SU-DHL-6 (cell line): ENCODE measurements at regions not wholly inside any gene's neighbourhood (a gene's known extent, or its start where the extent isn't known, plus 50 kb on each side); places are given as distances from the start of the nearest gene placed in this dataset.

Source experiments
- H2AFZ ChIP-seq: fragments of 200-600 bp; sonication (generic); 2 replicates; pipeline ENCODE4 v1.6.1; 2014; ENCODE audit warnings: low read depth, mild to moderate bottlenecking, moderate library complexity, mixed read lengths, antibody characterized with exemption, low read length; ENCODE audit not compliant: severe bottlenecking
- H3F3A ChIP-seq: fragments of 200-600 bp; shearing (Covaris generic); 2 replicates; pipeline ENCODE4 v1.6.0; 2016; ENCODE audit warnings: antibody characterized with exemption, mild to moderate bottlenecking; ENCODE audit not compliant: insufficient read depth
- H3K27ac ChIP-seq: fragments of 200-600 bp; sonication (generic); 2 replicates; pipeline ENCODE4 v1.5.1; 2016; ENCODE audit warnings: low read depth, mild to moderate bottlenecking, low read length, moderate library complexity, mixed read lengths
- H3K27me3 ChIP-seq: fragments of 200-600 bp; sonication (generic), shearing (Covaris generic); 2 replicates; pipeline ENCODE4 v1.6.0; 2014; ENCODE audit warnings: mild to moderate bottlenecking, low read length
- H3K36me3 ChIP-seq: fragments of 200-600 bp; sonication (generic); 2 replicates; pipeline ENCODE4 v1.6.1; 2014; ENCODE audit warnings: mild to moderate bottlenecking, low read length, mixed read lengths
- H3K4me2 ChIP-seq: fragments of 300-600, 200-600 bp; shearing (Covaris generic), sonication (generic); 2 replicates; pipeline ENCODE4 v1.6.0; 2014; ENCODE audit warnings: low read length, low read depth, mild to moderate bottlenecking; ENCODE audit not compliant: poor library complexity, severe bottlenecking
- H3K4me3 ChIP-seq: fragments of 200-600 bp; sonication (generic); 2 replicates; pipeline ENCODE4 v1.5.1; 2014; ENCODE audit warnings: antibody characterized with exemption, low read length, mild to moderate bottlenecking, mixed read lengths; ENCODE audit not compliant: insufficient read depth, poor library complexity, severe bottlenecking
- H3K79me2 ChIP-seq: fragments of 200-600 bp; sonication (generic); 2 replicates; pipeline ENCODE4 v1.6.1; 2014; ENCODE audit warnings: mild to moderate bottlenecking, low read length, moderate library complexity; ENCODE audit not compliant: insufficient read depth
- H3K9ac ChIP-seq: fragments of 200-600 bp; sonication (generic); 2 replicates; pipeline ENCODE4 v1.7.0; 2014; ENCODE audit warnings: mild to moderate bottlenecking, low read length
- H3K9me2 ChIP-seq: fragments of 200-600 bp; sonication (generic); replicated peaks from 2 replicates; pipeline ENCODE4 v1.6.1; 2014; ENCODE audit warnings: low read length; ENCODE audit not compliant: insufficient read depth
- H3K9me3 ChIP-seq: fragments of 200-600 bp; sonication (generic); 2 replicates; pipeline ENCODE4 v1.6.1; 2014; ENCODE audit warnings: low read length, mixed read lengths; ENCODE audit not compliant: insufficient read depth
- H4K20me1 ChIP-seq: fragments of 200-600 bp; sonication (generic); 2 replicates; pipeline ENCODE4 v1.6.1; 2014; ENCODE audit warnings: low read depth, mild to moderate bottlenecking, antibody characterized with exemption, low read length, moderate library complexity, mixed read lengths
- CTCF ChIP-seq: fragments of 200-600 bp; sonication (generic); IDR thresholded peaks from one replicate; pipeline ENCODE4 v1.5.1; 2017; ENCODE audit warnings: antibody characterized with exemption, mild to moderate bottlenecking, low read length, moderate library complexity; ENCODE audit not compliant: insufficient read depth, poor library complexity, severe bottlenecking
- EZH2phosphoT487 ChIP-seq: fragments of 200-600 bp; sonication (generic), shearing (Covaris generic); conservative IDR thresholded peaks from 2 replicates; pipeline ENCODE4 v1.6.1; 2018; ENCODE audit warnings: mild to moderate bottlenecking, antibody characterized with exemption, low read length, moderate library complexity, mixed read lengths

DNA sequence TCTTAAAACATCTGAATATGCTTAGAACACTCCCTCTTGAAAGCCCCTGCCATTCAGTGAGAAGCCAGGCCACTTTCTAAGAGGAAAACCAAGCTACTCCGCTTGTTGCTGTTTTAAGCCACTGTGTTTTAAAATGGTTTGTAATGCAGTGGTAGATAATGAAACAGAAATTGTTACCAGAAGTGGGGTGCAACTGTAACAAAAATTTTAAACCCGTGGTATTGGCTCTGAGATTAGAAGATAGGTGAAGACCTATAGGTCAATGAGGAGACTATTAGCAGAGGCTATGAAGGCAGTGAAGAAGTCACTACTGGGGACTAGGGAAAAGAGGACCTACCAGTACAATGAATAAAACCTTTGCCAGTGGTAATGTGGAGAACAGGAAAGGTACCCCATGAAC, 266.5 kb downstream of the IRF8 start:
- Histone ChIP-seq H3K36me3 (no peaks in the 10 kb centered on the region), H3K27me3 (no peaks in the 10 kb centered on the region), H3K9me3 (0 out of 2 replicates have a peak, but pooled peaks cover 3% of the 10 kb centered on the region), H3K9ac (no peak overlapping the region), H2AFZ (no peak overlapping the region), H3K27ac (no peak overlapping the region), H3K79me2 (no peaks in the 10 kb centered on the region), H3F3A (no peaks in the 10 kb centered on the region), H3K4me3 (no peak overlapping the region), H3K9me2 (no peaks in the 10 kb centered on the region), H3K4me2 (no peak overlapping the region), H4K20me1 (no peaks in the 10 kb centered on the region)
- TF ChIP-seq EZH2phosphoT487 (no peak), CTCF (no peak)

GRCh38 chr16:86166414-86166813, 267.5 kb downstream of the IRF8 start:
- Histone ChIP-seq H3K4me3 (no peak overlapping the region), H3K4me2 (no peak overlapping the region), H3K9me2 (no peaks in the 10 kb centered on the region), H2AFZ (no peak overlapping the region), H3K27ac (no peak overlapping the region), H3K36me3 (no peaks in the 10 kb centered on the region), H4K20me1 (no peaks in the 10 kb centered on the region), H3K79me2 (no peaks in the 10 kb centered on the region), H3K27me3 (no peaks in the 10 kb centered on the region), H3F3A (no peaks in the 10 kb centered on the region), H3K9ac (no peak overlapping the region), H3K9me3 (0 out of 2 replicates have a peak, but pooled peaks cover 3% of the 10 kb centered on the region)
- TF ChIP-seq EZH2phosphoT487 (no peak), CTCF (no peak)

DNA sequence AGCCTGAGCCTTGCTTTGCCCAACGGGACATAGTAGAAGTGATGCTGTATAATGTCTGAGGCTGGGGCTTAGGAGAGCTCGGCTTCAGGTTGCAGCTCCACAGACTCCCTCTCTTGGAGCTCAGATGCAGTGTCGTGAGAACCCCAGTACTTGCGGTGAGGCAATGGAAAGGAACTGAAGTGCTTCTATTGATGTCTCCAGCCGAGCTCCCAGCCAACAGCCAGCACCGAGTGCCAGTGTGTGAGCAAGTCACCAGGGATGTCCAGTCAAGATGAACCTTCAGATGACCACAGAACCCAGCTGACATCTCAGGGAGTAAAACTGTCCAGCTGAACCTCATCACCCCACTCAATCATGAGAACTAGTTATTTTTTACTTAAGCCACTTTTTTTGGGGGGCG, 268.1 kb downstream of the IRF8 start:
- Histone ChIP-seq H3K27ac (no peak overlapping the region), H3K79me2 (no peaks in the 10 kb centered on the region), H2AFZ (no peak overlapping the region), H3F3A (no peaks in the 10 kb centered on the region), H3K4me2 (no peak overlapping the region), H3K9me2 (no peaks in the 10 kb centered on the region), H3K27me3 (no peaks in the 10 kb centered on the region), H3K9me3 (0 out of 2 replicates have a peak, but pooled peaks cover 3% of the 10 kb centered on the region), H4K20me1 (no peaks in the 10 kb centered on the region), H3K36me3 (no peaks in the 10 kb centered on the region), H3K4me3 (no peak overlapping the region), H3K9ac (no peak overlapping the region)
- TF ChIP-seq EZH2phosphoT487 (no peak), CTCF (no peak)

DNA sequence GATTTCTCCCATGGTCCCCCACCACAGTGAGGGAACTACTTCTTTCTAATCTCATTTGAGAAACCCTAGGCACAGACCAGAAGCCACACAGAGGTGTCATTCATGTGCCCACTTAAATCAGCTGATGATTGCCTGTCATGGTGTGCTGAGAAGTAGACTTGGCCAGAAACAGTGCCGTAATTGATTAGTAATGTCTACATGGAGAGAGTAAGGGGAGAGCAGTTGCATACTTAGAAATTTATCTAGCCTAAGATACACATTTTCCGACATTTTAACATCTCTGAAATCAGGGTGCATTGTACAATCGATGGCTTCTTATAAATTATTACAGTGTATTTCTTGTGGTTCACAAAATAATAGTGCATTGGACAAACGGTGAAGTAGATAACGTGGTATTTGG, 271.8 kb downstream of the IRF8 start:
- Histone ChIP-seq H2AFZ (no peak overlapping the region), H3K4me3 (no peak overlapping the region), H3K27me3 (no peaks in the 10 kb centered on the region), H4K20me1 (no peaks in the 10 kb centered on the region), H3K36me3 (no peaks in the 10 kb centered on the region), H3K9me3 (0 out of 2 replicates have a peak, but pooled peaks cover under 1% of the 10 kb centered on the region), H3K4me2 (no peak overlapping the region), H3K27ac (no peak overlapping the region), H3K9ac (no peak overlapping the region), H3K9me2 (no peaks in the 10 kb centered on the region), H3K79me2 (no peaks in the 10 kb centered on the region), H3F3A (no peaks in the 10 kb centered on the region)
- TF ChIP-seq CTCF (no peak), EZH2phosphoT487 (no peak)
